Gastroesophageal sphincter (tissue), 3 donors: ENCODE measurements at regions not wholly inside any gene's neighbourhood (a gene's known extent, or its start where the extent isn't known, plus 50 kb on each side); places are given as distances from the start of the nearest gene placed in this dataset.

Source experiments
- EP300 ChIP-seq: sonication (generic); formaldehyde crosslinking; IDR thresholded peaks from one replicate; pipeline ENCODE4 v1.6.1; 2017; ENCODE audit warnings: antibody characterized with exemption, mild to moderate bottlenecking
- POLR2A ChIP-seq, 2 donors: fragments of 450-650 bp; IDR thresholded peaks; one replicate each; pipeline ENCODE4 v1.6.1; 2017; ENCODE audit warnings: antibody characterized with exemption in 2 of 2, mild to moderate bottlenecking in 2 of 2, moderate library complexity in 1 of 2
- POLR2AphosphoS5 ChIP-seq: sonication (generic); formaldehyde crosslinking; IDR thresholded peaks from one replicate; pipeline ENCODE4 v1.6.1; 2017; ENCODE audit warnings: antibody characterized with exemption
- TF ChIP-seq, protein P1 (sequence below), 4 experiments: fragments of 200-600 bp in 2 of 4; fragments of 450-650 bp in 2 of 4; sonication (generic) in 1 of 4; IDR thresholded peaks; one replicate each; pipeline ENCODE4 v1.5.1; 2017 to 2019; ENCODE audit warnings: antibody characterized with exemption in 4 of 4, mild to moderate bottlenecking in 2 of 4, moderate library complexity in 2 of 4

DNA sequence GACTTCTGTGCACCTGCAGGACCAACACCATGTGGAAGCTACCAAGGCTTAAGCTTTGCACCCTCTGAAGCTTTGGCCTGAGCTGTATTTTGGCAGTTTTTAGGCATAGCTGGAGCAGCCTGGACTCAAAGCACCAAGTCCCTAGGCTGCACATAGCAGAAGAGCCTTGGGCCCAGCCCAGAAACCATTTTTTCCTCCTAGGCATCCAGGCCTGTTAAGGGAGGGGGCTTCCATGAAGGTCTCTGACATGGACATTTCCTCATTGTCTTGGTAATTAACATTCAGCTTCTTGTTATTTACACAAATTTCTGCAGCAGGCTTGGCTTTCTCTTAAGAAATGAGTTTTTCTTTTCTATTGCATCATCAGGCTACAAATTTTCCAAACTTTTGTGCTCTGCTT, 475.8 kb upstream of the FLRT2 start:
- TF ChIP-seq EP300 = no peak
- TF ChIP-seq POLR2A (IDR thresholded peaks at IDR 0.05) = no peak
- TF ChIP-seq, protein P1, sequence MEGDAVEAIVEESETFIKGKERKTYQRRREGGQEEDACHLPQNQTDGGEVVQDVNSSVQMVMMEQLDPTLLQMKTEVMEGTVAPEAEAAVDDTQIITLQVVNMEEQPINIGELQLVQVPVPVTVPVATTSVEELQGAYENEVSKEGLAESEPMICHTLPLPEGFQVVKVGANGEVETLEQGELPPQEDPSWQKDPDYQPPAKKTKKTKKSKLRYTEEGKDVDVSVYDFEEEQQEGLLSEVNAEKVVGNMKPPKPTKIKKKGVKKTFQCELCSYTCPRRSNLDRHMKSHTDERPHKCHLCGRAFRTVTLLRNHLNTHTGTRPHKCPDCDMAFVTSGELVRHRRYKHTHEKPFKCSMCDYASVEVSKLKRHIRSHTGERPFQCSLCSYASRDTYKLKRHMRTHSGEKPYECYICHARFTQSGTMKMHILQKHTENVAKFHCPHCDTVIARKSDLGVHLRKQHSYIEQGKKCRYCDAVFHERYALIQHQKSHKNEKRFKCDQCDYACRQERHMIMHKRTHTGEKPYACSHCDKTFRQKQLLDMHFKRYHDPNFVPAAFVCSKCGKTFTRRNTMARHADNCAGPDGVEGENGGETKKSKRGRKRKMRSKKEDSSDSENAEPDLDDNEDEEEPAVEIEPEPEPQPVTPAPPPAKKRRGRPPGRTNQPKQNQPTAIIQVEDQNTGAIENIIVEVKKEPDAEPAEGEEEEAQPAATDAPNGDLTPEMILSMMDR (IDR thresholded peaks at IDR 0.05) = no peak
- TF ChIP-seq POLR2AphosphoS5 = no peak
